HG03460 (cell line): ENCODE measurements at regions not wholly inside any gene's neighbourhood (a gene's known extent, or its start where the extent isn't known, plus 50 kb on each side); places are given as distances from the start of the nearest gene placed in this dataset.

Experiments
- ATAC-seq: cut with Tn5 transposase; IDR thresholded peaks from one replicate; pipeline ENCODE4 v1.9.1; 2021; ENCODE audit not compliant: unreplicated experiment

DNA sequence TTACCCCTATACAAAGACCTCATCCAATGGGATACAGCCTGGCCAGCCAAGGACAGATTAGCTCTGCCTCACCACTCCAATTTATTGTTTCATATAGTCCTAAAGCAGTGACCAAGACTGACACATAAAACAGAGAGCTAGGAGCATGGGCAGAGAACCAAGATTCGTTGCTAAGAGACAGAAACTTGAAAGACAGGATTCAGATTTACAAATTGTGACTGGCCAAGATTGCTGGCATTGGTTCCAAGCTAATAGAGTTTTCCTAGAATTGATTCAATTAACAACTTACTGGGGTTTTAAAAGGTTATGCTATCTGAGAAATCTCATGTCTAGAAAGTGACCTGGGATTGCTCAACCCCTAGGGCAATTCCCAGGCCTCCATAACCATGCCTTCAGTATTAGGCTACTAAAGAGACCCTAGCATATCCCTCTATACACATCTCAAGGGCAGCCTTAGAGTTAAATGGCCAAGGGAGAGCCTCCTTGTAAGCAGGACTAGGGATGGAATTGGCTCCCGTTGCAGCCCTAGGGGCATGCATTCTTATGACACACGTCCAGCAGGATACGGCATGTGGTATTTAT is 75.6 kb downstream of the ICOS start:
- no peak for ATAC-seq

DNA sequence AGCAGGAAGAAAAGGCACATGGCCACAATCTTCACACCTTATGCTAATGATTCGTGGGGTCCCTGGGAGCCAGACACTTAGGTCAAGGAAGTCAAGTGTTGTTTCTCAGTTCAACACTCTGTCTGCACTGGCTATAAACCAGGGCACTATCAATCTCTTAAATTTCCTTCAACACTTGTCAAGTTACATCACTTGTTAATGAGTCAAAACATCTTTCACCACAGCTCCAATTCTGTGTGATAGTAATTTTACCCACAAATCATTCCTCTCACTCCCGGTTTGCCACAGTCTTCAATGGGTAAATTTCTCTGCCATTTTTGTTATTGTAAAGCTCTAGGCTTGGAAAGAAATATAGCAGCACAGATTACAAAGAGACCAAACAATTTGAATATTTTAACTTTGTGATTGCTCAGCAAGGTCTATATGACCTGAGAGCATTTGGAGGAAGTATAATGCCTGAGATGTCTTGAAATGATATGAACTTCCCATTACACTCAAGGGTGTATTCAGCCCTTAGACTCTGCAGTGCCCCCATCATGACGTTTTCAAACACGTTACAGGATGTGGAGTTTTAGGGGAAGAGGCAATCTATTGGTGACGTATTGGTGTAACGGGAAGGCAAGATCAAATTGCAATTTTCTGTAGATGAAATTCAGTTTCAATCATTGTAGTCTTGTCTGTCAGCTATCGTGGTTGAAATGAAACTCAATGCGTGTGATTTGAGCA is 78.7 kb downstream of the ICOS start:
- ATAC-seq = no peak

DNA sequence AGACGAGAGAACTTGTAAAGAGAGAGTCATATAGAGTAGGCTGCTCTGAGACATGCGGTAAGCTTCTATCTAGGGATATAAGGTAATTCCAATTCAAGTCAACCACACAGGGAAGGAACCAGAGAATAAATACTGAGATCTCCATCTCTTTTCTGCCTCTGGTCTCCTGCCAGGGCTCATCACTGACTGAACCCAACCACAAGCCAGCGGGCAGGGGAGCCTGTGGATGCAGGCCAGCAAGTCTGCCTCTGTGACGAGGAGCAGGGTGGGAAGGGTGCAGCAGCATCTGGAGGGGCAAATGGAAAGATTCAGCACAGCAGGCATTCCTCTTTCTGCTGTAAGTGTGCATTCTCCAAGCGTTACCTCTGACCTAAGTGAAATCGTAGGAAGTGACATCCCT is 82.2 kb downstream of the ICOS start:
- no peak for ATAC-seq

DNA sequence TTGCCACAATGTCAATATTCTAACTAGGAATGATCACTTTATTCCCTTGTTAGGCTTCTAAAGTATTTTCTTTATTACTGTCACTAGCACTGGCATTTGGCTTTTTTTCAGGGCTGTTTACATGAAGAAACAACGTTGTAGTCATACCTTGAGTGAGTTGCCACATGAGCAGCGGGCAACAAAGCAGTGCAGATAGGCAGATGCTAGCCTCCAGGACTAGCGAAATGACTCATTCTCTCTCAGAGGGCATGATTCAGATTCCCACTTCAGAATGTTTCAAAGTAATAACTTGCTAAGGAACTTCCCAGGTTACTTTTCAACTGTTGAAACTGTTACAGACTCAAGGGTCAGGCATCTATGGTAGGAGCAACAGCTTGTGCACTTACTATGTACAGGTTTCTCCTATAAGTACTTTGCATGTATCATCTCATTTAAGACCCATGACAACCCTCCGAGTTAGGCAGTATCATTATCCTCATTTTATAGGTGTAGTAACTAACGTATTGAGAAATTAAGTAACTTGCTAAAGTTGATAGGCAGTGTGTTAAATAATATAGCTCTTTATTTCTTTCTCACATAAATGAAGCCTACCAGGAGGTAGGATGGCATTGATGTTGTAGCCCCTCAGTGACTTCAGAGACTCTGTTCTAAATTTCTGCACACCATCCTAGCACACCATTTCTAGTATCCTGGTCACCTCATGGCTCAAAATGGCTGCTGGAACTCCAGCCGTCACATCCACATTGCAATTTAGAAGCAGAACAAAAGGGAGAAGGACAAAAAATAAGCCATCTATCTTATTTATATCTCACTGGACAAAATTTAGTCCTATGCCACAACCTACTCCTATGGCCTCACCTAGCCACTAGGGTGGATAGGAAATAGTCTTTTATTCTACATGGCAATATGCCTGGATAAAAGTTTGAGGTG is 83.3 kb downstream of the ICOS start:
- peak; percentile 69 for ATAC-seq

DNA sequence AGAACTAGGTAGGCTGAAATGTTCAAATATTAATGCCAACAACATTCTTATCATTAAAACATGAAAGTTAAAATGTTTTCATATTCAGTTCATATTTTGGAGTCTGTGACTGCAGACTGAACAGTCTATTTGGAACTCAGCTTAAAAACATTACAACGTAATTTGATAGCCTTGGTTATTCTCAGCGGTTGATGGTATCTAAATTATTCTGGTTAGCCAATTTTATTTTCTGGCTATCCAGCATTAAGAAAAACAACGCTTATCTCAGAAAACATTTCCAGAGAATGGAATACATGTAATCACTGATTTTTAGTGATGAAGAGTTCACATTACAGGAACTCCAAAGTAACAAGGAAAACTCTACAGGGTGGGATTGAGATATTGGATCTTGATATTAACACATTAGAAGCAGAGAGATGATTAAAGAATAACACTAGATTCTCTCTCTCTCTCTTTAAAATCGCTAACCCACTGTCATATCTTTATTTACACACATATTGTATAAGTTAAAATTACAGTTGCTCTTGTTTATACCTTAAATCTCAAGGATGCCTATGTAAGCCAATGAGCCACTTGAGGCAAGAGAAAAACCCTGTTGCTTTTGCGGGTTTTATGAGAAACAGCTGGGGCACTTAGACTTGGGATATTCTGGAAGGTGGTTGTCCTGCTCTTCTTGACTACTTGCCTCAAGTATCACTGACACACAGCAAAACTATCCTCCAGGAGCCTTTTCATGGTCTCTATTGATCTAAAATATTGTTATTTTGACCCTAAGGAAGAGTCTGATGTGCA is 84.9 kb downstream of the ICOS start:
- no peak for ATAC-seq

DNA sequence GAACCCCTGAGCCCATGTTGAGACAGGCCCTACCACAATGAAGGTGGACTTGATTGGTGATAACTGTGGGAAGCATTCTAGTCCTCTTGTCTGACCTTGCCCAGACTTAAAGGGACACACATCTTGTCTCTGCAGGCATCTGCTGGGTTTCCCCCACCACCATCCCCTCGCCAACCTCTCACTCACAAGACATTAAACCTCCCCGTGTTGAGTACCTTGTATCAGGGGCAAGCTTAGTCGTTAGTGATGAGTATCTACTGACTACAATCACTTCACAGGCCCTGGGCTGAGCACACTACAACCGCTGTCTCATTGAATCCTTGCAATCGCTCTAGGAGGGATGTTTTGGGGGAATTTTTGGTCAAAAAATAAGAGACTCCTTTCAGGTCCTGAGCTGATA is 86.0 kb downstream of the ICOS start:
- ATAC-seq = no peak

DNA sequence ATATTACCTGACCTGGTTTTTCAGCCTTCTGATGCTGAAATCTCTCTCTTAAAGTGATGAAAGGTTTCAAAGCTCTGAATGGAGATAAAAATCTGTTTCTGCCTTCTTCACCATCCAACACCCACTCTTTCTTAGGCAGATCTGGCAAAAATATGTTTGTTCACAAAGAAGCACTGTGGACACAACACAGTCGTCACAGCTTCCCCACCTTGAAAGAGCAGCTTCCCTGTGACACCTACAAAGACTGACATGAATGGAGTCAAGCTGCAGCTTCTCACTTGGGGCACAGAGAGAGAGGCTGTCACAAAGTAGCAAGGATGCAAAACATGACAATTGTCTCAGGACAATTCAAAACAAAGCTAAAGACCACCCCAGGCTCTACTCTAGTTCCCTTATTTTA is 86.5 kb downstream of the ICOS start:
- no peak for ATAC-seq

DNA sequence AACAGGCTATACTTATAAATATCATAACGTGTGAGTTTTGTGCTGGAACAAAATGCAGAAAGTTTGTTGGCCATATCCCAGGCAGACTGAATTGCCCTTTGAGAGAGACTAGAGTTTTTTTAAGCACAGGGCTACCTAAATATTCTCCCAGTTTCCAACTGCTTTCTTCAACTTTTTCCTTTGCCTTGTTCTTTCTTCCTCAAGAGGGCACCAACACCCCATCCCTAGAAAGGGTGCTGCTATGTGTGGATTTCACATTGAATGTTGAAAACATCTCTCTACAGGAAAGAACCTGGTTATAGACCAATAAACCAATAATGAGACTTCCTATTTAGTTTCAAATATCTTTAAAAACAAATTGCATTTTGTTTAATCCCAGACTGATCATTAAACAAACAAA is 87.9 kb downstream of the ICOS start:
- no peak for ATAC-seq

DNA sequence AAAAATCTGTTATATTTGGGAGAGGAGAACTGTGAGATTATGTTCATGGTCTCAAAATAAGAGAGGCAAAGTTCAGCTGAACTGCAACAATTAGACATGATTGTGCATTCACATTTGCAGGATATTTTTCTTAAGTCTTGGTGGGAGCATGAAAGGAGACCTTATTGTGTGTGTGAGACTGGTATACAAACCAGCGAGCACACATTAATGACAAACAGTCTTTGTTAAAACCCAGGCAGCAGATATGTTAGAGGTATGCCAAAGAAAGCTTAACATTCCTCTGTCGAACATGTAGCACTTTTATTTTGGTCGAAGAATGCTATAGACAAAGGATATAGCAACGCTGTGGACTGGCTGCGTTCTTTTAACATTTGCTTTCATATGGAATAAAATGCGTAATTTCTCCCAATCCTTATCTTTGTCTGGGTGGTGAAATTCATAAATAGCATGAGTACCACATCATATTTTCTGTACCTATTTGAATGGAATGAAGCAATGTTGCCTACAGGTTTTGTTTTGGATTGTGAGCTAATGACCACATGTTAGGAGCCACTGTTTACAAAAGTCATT is 88.4 kb downstream of the ICOS start:
- ATAC-seq = no peak

DNA sequence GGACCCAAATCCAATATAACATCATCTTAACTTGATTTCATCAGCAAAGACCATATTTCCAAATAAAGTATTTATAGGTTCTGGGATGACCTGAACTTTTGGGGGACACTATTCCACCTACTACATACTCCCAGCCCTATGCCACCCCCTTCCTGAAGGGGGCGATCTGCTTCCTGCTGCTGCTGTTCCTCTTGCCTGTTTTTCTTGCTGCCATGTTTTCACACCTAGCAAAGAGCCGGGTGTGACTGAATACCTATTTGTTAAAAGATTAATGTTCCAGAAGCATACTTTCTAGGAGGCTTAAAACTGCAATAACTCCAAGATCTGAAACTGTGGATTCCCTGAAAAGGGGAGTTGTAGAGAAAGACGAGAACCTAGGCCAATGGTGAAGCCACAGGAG is 89.7 kb downstream of the ICOS start:
- ATAC-seq = no peak

DNA sequence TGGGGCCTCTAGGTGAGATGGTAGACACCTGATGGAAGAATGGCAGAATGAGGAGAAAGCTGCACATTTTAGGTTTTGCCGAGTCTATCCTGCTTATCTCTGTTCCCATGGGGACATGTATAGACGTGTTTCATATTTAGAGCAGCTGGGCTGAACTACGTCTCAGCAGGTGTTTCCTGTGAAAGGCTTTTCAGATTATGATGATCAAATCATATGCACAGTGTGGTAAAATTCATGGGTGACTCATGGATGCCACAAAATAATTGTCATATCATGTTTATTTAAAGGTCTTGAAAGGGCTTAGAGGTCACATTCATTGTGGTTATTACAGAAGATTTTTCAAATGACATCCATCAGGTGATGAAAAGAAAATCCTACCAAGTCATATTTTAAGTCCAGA is 90.5 kb downstream of the ICOS start:
- ATAC-seq = peak; percentile 93

DNA sequence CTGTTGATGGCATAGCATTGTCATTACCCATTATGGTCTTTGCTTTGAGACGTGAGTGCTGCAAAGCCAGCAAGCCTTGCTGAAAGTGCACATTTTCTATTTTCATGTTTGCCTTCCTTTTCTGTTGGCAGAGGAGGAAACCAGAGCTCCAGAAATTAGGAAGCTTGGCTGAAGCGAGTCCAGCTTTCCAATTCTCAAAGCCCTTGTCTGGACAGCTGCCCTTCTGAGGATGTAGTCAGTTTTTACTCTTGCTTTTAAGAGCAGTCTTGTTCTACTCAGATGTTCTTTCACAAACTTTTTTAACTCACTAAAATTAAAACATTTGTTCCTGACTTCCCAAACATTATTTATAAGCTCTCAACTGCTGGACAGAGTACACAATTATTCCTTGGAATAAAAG is 93.8 kb downstream of the ICOS start:
- no peak for ATAC-seq

DNA sequence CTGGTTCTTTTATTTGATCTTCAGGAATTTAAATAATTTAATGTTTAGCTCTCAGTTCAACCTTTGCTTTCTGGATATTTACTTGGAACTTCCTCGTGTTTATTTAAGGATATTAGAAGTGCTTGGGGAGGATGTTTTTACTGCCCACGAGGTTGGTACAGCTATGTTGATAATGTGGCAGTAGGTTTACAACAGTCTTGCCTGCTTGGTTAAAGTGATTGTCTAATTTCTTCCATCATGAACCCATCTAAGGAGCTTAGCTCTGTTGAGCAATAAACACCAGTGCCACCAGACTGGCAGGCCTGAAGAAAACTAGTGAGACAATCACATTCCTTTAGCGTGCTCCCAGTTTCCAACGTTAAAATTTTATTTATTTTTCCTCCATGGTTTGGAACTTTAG is 94.5 kb downstream of the ICOS start:
- ATAC-seq = no peak

DNA sequence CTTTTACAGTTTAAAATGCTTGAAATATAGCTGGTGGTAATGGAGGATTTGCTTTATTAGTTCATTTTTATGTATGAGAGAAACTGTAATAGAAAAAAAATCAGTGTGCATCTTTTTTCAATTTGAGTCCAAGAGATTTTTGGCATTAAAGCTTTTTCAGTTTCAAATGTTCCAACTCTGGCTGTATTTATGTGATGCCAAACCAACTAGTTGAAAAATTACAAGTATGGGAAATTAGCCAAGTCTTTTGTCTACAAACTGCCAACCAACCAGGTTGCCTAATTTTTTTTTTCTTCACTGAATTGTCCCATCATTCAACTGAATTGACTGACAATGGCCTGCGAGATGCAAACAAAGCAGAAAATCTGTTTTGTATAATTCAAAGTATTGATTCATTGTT is 95.7 kb downstream of the ICOS start:
- no peak for ATAC-seq

DNA sequence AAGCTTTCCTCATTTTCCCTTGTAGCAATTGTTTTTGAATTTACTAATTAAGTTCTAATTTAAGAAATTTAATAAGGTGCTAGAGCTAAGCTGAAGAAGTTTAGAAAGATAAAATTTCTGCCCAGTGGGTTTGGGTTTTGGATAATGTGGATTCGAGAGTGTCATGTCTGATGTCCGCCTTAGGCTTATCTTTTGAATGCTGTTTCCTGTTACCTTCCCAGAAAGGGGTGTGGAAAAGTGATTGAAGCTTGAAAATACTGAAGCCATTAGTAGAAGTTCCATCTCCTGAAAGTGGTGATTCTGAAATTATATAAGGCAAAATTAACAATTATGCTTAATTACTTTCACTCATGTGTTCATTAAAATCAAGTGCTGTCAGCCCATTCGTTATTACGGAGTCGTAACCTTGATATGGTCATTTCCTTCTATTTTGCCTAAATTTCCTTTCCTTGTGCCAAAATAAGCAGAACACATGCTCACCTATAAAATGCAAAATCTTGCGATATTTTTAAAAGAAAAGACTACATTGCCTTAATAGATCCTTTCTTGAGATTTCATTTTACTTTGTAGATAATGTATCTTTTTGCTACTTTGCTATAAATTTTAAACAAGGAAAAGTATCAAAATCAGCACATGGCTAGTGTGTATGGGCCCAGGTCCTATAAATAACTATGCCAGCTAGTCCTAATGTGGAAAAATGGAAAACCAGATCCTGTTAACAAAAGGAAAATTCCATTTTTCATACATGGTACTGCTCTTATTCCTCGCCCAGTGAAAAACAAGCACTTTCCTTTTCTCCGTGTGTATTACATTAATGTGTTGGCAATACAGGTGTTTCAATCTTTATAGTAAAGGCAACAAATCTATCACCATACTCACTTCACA is 97.3 kb downstream of the ICOS start:
- no peak for ATAC-seq

DNA sequence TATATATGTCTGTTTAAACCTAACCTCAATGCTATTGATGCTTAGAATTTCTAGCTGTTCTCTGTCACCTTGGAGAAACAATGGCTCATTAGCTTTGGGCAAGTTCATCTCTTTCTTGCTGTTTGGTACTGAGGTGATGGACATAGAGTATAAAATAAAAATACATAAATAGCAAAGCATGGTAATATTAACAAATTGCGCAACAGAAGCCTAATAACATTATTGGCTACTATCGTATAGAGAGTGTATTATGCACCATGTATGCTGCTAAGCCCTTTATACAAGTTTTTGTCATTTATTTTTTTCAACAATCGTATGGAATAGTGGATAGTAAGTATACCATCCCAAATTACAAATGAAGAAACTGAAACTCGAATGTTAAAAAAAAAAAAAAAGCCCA is 100.1 kb downstream of the ICOS start:
- ATAC-seq = no peak

DNA sequence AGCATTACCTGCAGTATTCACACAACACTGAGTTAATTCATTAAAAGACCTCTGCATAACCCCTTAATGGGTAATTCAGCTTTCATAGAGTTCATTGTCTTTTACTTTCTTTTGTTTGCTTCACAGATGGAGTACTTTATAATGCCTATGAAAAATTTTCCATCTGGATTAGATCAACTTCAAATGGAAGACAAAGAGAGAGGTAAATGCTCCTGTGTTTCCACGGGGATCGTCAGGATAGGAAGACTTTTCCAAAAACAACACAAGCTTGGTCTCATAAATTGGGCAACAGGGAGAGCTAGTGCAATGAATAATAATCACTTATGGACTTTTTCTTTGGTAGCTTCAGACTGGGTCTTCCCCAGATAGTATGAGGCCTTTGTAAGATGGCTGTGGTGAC is 100.7 kb downstream of the ICOS start:
- no peak for ATAC-seq

DNA sequence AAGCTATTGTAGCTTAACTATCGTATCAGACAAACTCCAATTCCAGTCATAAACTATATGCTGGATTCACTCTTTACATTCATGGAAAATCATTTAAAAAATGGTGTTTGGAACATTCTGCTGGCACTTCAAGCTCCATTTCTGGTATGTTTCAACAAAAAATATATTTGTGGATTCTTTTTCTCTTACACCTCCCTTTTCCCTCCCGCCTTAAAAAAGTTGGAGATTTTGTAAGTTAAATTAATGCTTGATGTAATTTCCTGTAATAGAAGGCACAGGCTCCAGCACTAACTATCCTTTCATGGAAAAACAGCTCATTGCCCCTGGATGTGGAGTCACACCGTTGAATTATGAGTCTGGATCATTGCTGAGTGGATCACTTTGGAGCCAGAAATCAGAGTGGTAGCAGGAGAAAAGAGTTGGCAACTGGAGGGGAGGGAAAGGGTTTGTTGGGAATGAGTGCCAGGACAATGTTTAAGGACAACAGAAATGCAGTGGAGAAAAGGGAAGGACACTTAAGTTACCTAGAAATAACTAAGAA is 102.8 kb downstream of the ICOS start:
- ATAC-seq = no peak

DNA sequence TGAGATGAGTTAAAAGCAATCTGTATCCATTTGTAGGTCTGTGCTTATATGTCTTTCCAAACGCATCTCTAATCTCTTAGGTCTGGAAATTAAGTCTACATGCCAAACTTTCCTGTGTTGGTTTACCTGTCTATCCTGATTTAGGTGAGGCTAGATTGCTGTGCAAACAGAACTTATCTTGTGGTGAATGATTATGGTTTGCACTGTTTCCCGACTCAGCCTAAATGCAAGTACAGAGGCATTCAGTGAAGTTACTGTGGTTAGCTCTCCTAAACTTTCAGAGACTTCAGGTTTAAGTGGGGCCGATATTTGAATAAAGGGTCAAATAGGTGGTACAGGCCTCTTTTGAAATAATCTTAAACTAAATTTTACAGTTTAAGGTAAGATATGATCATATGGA is 103.5 kb downstream of the ICOS start:
- no peak for ATAC-seq

DNA sequence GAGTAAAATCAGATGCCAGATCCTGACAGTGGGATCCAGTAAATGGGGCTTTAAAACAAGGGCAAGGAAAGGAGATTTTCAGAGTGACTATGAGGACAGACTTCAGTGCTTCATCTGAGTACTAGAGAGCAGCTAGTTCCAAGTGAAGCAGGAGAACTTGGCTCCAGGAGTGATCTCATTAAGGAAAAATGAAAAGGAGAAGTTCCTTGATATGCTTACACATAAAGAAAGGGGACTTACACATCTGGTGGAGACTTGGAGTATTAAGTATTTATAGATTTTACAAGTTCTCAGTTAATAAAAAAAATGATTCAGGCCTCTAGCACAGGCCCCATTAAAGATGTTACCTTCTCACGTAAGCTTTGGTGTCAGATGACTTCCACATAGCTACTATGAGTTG is 105.8 kb downstream of the ICOS start:
- no peak for ATAC-seq
